MM.1S (cell line): ENCODE measurements at regions not wholly inside any gene's neighbourhood (a gene's known extent, or its start where the extent isn't known, plus 50 kb on each side); places are given as distances from the start of the nearest gene placed in this dataset.

ENCODE experiments used
- EZH2 ChIP-seq: fragments of 300-600 bp; sonication (generic); optimal IDR thresholded peaks from 2 replicates; pipeline ENCODE3; 2017; ENCODE audit warnings: low read depth, mild to moderate bottlenecking, antibody characterized with exemption, low read length, mixed read lengths
- EZH2phosphoT487 ChIP-seq: fragments of 300-600 bp; sonication (generic); IDR thresholded peaks from 2 replicates; pipeline ENCODE4 v1.6.1; 2018; ENCODE audit warnings: antibody characterized with exemption, low read length
- TF ChIP-seq, protein P1 (sequence below): fragments of 300-600 bp; sonication (generic); IDR thresholded peaks from 2 replicates; pipeline ENCODE4 v1.5.1; 2016; ENCODE audit warnings: antibody characterized with exemption, low read length, mixed read lengths

DNA sequence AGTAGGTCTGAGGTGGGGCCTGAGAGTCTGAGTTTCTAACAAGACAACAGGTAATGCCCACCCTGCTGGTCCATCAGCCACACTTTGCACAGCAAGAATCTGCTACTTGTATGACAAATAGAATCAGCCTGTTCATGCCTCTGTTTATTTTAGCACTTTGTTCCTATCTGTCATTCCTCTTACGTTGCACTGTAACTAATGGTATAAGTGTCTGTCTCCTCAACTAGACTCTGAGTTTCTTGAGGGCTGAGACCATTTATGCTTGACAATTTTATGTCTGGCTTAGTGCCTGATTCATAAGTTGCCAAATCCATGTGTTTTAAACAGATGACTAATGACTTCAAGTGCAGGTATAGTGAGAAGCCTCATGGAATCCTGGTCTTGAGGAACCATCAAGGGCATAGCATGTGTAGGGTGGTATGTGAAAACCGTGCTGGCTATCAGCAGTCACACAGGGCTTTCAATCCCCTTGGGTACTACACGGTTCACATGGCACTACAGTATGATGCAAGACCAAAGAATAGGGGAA lies 209.7 kb downstream of the C11orf91 start:
- TF ChIP-seq, protein P1, sequence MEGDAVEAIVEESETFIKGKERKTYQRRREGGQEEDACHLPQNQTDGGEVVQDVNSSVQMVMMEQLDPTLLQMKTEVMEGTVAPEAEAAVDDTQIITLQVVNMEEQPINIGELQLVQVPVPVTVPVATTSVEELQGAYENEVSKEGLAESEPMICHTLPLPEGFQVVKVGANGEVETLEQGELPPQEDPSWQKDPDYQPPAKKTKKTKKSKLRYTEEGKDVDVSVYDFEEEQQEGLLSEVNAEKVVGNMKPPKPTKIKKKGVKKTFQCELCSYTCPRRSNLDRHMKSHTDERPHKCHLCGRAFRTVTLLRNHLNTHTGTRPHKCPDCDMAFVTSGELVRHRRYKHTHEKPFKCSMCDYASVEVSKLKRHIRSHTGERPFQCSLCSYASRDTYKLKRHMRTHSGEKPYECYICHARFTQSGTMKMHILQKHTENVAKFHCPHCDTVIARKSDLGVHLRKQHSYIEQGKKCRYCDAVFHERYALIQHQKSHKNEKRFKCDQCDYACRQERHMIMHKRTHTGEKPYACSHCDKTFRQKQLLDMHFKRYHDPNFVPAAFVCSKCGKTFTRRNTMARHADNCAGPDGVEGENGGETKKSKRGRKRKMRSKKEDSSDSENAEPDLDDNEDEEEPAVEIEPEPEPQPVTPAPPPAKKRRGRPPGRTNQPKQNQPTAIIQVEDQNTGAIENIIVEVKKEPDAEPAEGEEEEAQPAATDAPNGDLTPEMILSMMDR, result no peak
- TF ChIP-seq EZH2, result no peak
- no peak for TF ChIP-seq EZH2phosphoT487
